ENCODE measurements at regions not wholly inside any gene's neighbourhood (a gene's known extent, or its start where the extent isn't known, plus 50 kb on each side); places are given as distances from the start of the nearest gene placed in this dataset.

DNA sequence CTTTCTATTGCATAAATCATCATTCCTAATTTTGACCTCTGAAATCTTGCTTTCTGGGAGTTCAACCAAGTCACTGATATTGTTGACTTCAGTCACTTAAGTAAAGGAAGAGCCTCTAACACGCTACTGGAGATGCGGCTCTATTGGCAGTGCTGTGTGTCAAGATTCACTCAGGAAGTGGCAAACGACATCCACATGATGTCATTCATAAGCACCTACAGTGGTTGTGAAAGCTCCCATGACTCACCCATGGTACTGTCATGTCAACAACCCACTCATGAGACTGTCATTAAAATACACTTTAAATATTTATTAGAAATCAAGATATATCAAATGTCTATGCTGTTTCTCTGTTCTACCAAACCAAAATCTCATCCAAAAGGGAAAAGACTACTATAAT lies 52.5 kb upstream of the LHFPL3 start:
- TF ChIP-seq, protein P1, sequence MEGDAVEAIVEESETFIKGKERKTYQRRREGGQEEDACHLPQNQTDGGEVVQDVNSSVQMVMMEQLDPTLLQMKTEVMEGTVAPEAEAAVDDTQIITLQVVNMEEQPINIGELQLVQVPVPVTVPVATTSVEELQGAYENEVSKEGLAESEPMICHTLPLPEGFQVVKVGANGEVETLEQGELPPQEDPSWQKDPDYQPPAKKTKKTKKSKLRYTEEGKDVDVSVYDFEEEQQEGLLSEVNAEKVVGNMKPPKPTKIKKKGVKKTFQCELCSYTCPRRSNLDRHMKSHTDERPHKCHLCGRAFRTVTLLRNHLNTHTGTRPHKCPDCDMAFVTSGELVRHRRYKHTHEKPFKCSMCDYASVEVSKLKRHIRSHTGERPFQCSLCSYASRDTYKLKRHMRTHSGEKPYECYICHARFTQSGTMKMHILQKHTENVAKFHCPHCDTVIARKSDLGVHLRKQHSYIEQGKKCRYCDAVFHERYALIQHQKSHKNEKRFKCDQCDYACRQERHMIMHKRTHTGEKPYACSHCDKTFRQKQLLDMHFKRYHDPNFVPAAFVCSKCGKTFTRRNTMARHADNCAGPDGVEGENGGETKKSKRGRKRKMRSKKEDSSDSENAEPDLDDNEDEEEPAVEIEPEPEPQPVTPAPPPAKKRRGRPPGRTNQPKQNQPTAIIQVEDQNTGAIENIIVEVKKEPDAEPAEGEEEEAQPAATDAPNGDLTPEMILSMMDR (conservative IDR thresholded peaks at IDR 0.05; ENCODE audit: low read length): no peak
- TF ChIP-seq EZH2phosphoT487 (IDR thresholded peaks at IDR 0.05; ENCODE audit: borderline replicate concordance): no peak
